Keratinocyte (primary cell): ENCODE measurements at regions not wholly inside any gene's neighbourhood (a gene's known extent, or its start where the extent isn't known, plus 50 kb on each side); places are given as distances from the start of the nearest gene placed in this dataset.

ENCODE experiments used
- CTCF ChIP-seq, 3 experiments: IDR thresholded peaks in 1 of 3; conservative IDR thresholded peaks in 1 of 3; optimal IDR thresholded peaks in 1 of 3; 2 replicates in 2 of 3; 3 replicates in 1 of 3; pipeline versions ENCODE3 to v1.5.1; 2011; ENCODE audit warnings: low read length in 3 of 3, mild to moderate bottlenecking in 3 of 3, moderate library complexity in 2 of 3, control low read depth in 1 of 3, inconsistent platforms in 1 of 3; ENCODE audit not compliant: insufficient read depth in 2 of 3; ENCODE audit errors: extremely low read depth in 1 of 3
- EZH2 ChIP-seq: IDR thresholded peaks from one replicate; pipeline ENCODE4 v1.6.1; 2012; ENCODE audit warnings: inconsistent platforms, mild to moderate bottlenecking, low read length, moderate library complexity

DNA sequence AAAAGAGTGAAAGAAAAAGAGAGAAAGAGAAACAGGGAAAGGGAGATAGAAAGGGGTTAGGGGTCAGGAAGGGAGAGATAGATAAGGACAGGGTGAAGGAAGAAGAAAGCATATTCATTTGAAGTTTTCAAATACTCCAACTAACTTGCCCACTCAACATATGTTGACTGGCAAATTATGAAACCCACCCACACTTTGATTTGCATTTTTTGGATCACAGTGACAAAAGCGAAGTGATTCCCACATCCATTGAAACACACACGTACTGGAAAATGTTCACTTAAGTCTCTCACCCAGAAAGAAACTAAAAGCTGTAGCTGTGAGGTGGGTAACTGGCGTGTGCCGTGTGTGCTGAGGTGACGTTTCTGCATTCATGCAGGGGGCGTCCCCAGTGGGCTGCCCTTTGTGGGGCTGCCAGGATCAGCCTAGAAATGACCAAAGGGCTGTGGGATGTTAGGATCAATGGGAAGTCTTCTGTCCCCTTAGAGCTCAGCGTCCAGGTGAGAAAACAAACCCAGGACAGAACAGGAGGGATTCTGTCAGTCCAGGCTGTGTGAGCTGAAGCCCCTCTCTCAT is 134.9 kb upstream of the ADARB2 start:
- TF ChIP-seq CTCF (optimal IDR thresholded peaks at IDR 0.05 in 1 of 3, IDR thresholded peaks at IDR 0.05 in 1 of 3, conservative IDR thresholded peaks at IDR 0.05 in 1 of 3; ENCODE audit: extremely low read depth in 1 of 3, insufficient read depth in 2 of 3, low read length in 3 of 3) (no peak), EZH2 (no peak)
